ENCODE measurements at regions not wholly inside any gene's neighbourhood (a gene's known extent, or its start where the extent isn't known, plus 50 kb on each side); places are given as distances from the start of the nearest gene placed in this dataset.

- POLR2A ChIA-PET = no interaction called here
These were observed 534.2 kb downstream of the LTN1 start for GRCh38 chr21:28458446-28458845.

GRCh38 chr21:28455253-28455600 lies 537.5 kb downstream of the LTN1 start:
- no peak overlapping the region for H3K4me3 Mint-ChIP-seq
- POLR2A ChIA-PET = no interaction called here
- ATAC-seq (ENCODE audit: low read depth) = no peak

More at GRCh38 chr21:28458446-28458845, 534.2 kb downstream of the LTN1 start:
- ATAC-seq (ENCODE audit: low read depth) (no peak), DNase-seq (no peak)
- no peaks in the 10 kb centered on the region for H3K4me1 Mint-ChIP-seq
- no peaks in the 10 kb centered on the region for H3K27me3 Mint-ChIP-seq
- H3K27ac Mint-ChIP-seq = no peak overlapping the region
- H3K9me3 Mint-ChIP-seq = no peaks in the 10 kb centered on the region
- H3K36me3 Mint-ChIP-seq = no peaks in the 10 kb centered on the region
- no peak overlapping the region for H3K4me3 Mint-ChIP-seq

GRCh38 chr21:28454564-28455252 lies 538.0 kb downstream of the LTN1 start:
- Mint-ChIP-seq H3K4me1 (no peaks in the 10 kb centered on the region), H3K4me3 (no peak overlapping the region), H3K9me3 (no peaks in the 10 kb centered on the region), H3K27me3 (no peaks in the 10 kb centered on the region), H3K27ac (no peak overlapping the region), H3K36me3 (no peaks in the 10 kb centered on the region)
- POLR2A ChIA-PET = no interaction called here
- no peak for ATAC-seq (ENCODE audit: low read depth)
- no peak for DNase-seq

More at GRCh38 chr21:28455253-28455600, 537.5 kb downstream of the LTN1 start:
- H3K27me3 Mint-ChIP-seq = no peaks in the 10 kb centered on the region
- no peaks in the 10 kb centered on the region for H3K9me3 Mint-ChIP-seq
- no peaks in the 10 kb centered on the region for H3K4me1 Mint-ChIP-seq
- H3K27ac Mint-ChIP-seq = no peak overlapping the region
- DNase-seq = no peak
- no peaks in the 10 kb centered on the region for H3K36me3 Mint-ChIP-seq

GRCh38 chr21:28447462-28447861 lies 545.2 kb downstream of the LTN1 start:
- no peaks in the 10 kb centered on the region for H3K36me3 Mint-ChIP-seq
- H3K27me3 Mint-ChIP-seq = no peaks in the 10 kb centered on the region
- POLR2A ChIA-PET = no interaction called here
- ATAC-seq (ENCODE audit: low read depth) = no peak
- H3K27ac Mint-ChIP-seq = no peak overlapping the region
- no peak overlapping the region for H3K4me3 Mint-ChIP-seq
- H3K9me3 Mint-ChIP-seq = peaks cover 2% of the 10 kb centered on the region
- H3K4me1 Mint-ChIP-seq = no peaks in the 10 kb centered on the region
- no peak for DNase-seq

- no peaks in the 10 kb centered on the region for H3K36me3 Mint-ChIP-seq
- H3K27ac Mint-ChIP-seq = no peak overlapping the region
- POLR2A ChIA-PET = no interaction called here
- H3K4me3 Mint-ChIP-seq = no peak overlapping the region
- no peak for ATAC-seq (ENCODE audit: low read depth)
- no peaks in the 10 kb centered on the region for H3K27me3 Mint-ChIP-seq
- H3K9me3 Mint-ChIP-seq = peaks cover 2% of the 10 kb centered on the region
- peaks cover 1% of the 10 kb centered on the region for H3K4me1 Mint-ChIP-seq
- DNase-seq = no peak
These were observed 547.4 kb downstream of the LTN1 start for GRCh38 chr21:28445141-28445830.

- H3K9me3 Mint-ChIP-seq = peaks cover 2% of the 10 kb centered on the region
- H3K27me3 Mint-ChIP-seq = no peaks in the 10 kb centered on the region
- peaks cover 1% of the 10 kb centered on the region for H3K4me1 Mint-ChIP-seq
- H3K4me3 Mint-ChIP-seq = no peak overlapping the region
- no peak for DNase-seq
- POLR2A ChIA-PET = no interaction called here
- no peaks in the 10 kb centered on the region for H3K36me3 Mint-ChIP-seq
- ATAC-seq (ENCODE audit: low read depth) = no peak
- H3K27ac Mint-ChIP-seq = no peak overlapping the region
These were observed 548.1 kb downstream of the LTN1 start for GRCh38 chr21:28444557-28444956.

GRCh38 chr21:28444111-28444510 lies 548.6 kb downstream of the LTN1 start:
- POLR2A ChIA-PET = no interaction called here
- Mint-ChIP-seq H3K27ac (no peak overlapping the region), H3K4me1 (peaks cover 1% of the 10 kb centered on the region), H3K36me3 (no peaks in the 10 kb centered on the region), H3K27me3 (no peaks in the 10 kb centered on the region), H3K4me3 (no peak overlapping the region), H3K9me3 (peaks cover 2% of the 10 kb centered on the region)
- ATAC-seq (ENCODE audit: low read depth) (no peak), DNase-seq (no peak)

GRCh38 chr21:28442624-28443023 lies 550.1 kb downstream of the LTN1 start:
- no peak for DNase-seq
- Mint-ChIP-seq H3K27me3 (no peaks in the 10 kb centered on the region), H3K36me3 (no peaks in the 10 kb centered on the region), H3K4me3 (no peak overlapping the region), H3K27ac (no peak overlapping the region), H3K9me3 (peaks cover 2% of the 10 kb centered on the region), H3K4me1 (peaks cover 1% of the 10 kb centered on the region)
- no peak for ATAC-seq (ENCODE audit: low read depth)
- POLR2A ChIA-PET = no interaction called here

GRCh38 chr21:28442085-28442484 lies 550.6 kb downstream of the LTN1 start:
- H3K27ac Mint-ChIP-seq = no peak overlapping the region
- H3K4me3 Mint-ChIP-seq = no peak overlapping the region
- DNase-seq (no peak), ATAC-seq (ENCODE audit: low read depth) (no peak)
- POLR2A ChIA-PET = no interaction called here
- peaks cover 2% of the 10 kb centered on the region for H3K9me3 Mint-ChIP-seq
- peaks cover 1% of the 10 kb centered on the region for H3K4me1 Mint-ChIP-seq
- no peaks in the 10 kb centered on the region for H3K27me3 Mint-ChIP-seq
- no peaks in the 10 kb centered on the region for H3K36me3 Mint-ChIP-seq

GRCh38 chr21:28439788-28440187 lies 552.9 kb downstream of the LTN1 start:
- H3K4me1 Mint-ChIP-seq = peaks cover 1% of the 10 kb centered on the region
- ATAC-seq (ENCODE audit: low read depth) = no peak
- no peaks in the 10 kb centered on the region for H3K27me3 Mint-ChIP-seq

GRCh38 chr21:28439251-28439650 lies 553.4 kb downstream of the LTN1 start:
- no peak for ATAC-seq (ENCODE audit: low read depth)

More at GRCh38 chr21:28439788-28440187, 552.9 kb downstream of the LTN1 start:
- no peak overlapping the region for H3K27ac Mint-ChIP-seq
- no peaks in the 10 kb centered on the region for H3K36me3 Mint-ChIP-seq
- no peak for DNase-seq
- H3K9me3 Mint-ChIP-seq = no peaks in the 10 kb centered on the region
- no peak overlapping the region for H3K4me3 Mint-ChIP-seq
- POLR2A ChIA-PET = no interaction called here

GRCh38 chr21:28437061-28437460 lies 555.6 kb downstream of the LTN1 start:
- DNase-seq (no peak), ATAC-seq (ENCODE audit: low read depth) (no peak)

More at GRCh38 chr21:28439251-28439650, 553.4 kb downstream of the LTN1 start:
- no peaks in the 10 kb centered on the region for H3K36me3 Mint-ChIP-seq
- H3K9me3 Mint-ChIP-seq = no peaks in the 10 kb centered on the region
- H3K27me3 Mint-ChIP-seq = no peaks in the 10 kb centered on the region
- no peak for DNase-seq
- H3K4me3 Mint-ChIP-seq = no peak overlapping the region
- peaks cover 1% of the 10 kb centered on the region for H3K4me1 Mint-ChIP-seq
- POLR2A ChIA-PET = no interaction called here
- H3K27ac Mint-ChIP-seq = no peak overlapping the region

GRCh38 chr21:28436286-28436932 lies 556.3 kb downstream of the LTN1 start:
- Mint-ChIP-seq H3K9me3 (no peaks in the 10 kb centered on the region), H3K27me3 (no peaks in the 10 kb centered on the region), H3K36me3 (no peaks in the 10 kb centered on the region), H3K27ac (no peak overlapping the region), H3K4me1 (no peaks in the 10 kb centered on the region), H3K4me3 (no peak overlapping the region)
- DNase-seq (no peak), ATAC-seq (ENCODE audit: low read depth) (no peak)
- POLR2A ChIA-PET = no interaction called here

More at GRCh38 chr21:28437061-28437460, 555.6 kb downstream of the LTN1 start:
- Mint-ChIP-seq H3K4me3 (no peak overlapping the region), H3K27me3 (no peaks in the 10 kb centered on the region), H3K4me1 (no peaks in the 10 kb centered on the region), H3K9me3 (no peaks in the 10 kb centered on the region), H3K27ac (no peak overlapping the region), H3K36me3 (no peaks in the 10 kb centered on the region)
- POLR2A ChIA-PET = no interaction called here
